Epidermal melanocyte (primary cell): ENCODE measurements at regions not wholly inside any gene's neighbourhood (a gene's known extent, or its start where the extent isn't known, plus 50 kb on each side); places are given as distances from the start of the nearest gene placed in this dataset.
"Not testable (repeated sequence)": the region's sequence is repeated elsewhere in the genome, so short reads cannot be mapped to it uniquely, and the experiment has no call there.

Experiments used
- DNase-seq: peaks from one replicate; pipeline ENCODE4 v3.0.0; 2011; ENCODE audit warnings: low spot score; ENCODE audit not compliant: insufficient read length

DNA sequence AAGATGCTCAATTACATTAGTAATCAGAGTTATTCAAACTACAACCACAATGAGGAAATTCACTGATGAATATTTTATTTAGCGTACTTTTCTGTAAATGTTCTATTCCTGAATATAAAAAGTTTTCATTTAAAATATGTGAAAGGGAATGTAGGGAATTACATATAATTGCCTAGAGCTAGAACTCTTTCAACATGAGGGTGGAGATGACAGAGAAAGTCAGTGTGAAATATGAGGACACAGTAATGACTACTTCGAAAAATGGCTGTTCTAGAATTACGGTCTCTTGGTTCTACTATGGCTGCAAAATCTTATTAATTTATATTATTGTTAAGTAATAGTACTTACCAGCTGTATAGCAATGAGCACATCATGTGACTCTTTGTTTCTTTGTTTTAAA is 1647.4 kb upstream of the PIK3C3 start:
- DNase-seq, result no peak

GRCh38 chr18:40296717-40297413 is 1658.2 kb upstream of the PIK3C3 start:
- no peak for DNase-seq

- no peak for DNase-seq
Measured at GRCh38 chr18:40292985-40293710, 1661.9 kb upstream of the PIK3C3 start.

- DNase-seq, result no peak
Measured at GRCh38 chr18:40283560-40283959, 1671.5 kb upstream of the PIK3C3 start.

GRCh38 chr18:40281356-40281755 is 1673.7 kb upstream of the PIK3C3 start:
- not testable (repeated sequence) for DNase-seq

- DNase-seq, result no peak
Measured at GRCh38 chr18:40274618-40275196, 1680.3 kb upstream of the PIK3C3 start.

DNA sequence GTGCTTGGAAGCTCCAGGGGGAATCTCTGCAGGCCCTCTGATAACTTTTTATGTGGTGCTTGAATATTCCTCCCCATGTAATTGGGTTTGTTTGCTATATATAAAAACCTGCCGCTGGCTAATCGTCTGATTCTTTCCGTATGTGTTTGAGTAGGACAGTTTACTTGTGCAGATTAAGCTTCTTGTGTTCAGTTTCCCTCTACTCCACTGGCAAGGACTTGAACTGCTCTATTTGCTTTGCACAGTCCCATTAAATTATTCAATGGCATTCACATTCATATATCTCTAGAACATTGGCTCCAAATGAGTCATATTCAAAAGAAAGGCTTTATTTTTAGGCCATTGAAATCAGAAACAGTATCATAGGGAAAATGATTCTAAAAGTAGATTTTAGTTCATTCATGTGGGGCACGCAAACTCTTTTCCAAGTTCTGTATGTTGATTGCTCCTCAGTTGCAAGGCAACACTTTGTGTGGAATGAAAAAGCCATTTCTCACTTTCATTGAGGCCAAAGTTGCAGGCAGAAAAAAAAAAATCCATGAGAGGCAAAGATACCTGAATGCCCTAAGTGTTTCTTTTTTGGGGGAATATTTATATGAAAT is 1682.3 kb upstream of the PIK3C3 start:
- DNase-seq, result no peak

GRCh38 chr18:40259115-40259835 is 1695.8 kb upstream of the PIK3C3 start:
- DNase-seq, result no peak

GRCh38 chr18:40258311-40258710 is 1696.7 kb upstream of the PIK3C3 start:
- DNase-seq, result no peak

DNA sequence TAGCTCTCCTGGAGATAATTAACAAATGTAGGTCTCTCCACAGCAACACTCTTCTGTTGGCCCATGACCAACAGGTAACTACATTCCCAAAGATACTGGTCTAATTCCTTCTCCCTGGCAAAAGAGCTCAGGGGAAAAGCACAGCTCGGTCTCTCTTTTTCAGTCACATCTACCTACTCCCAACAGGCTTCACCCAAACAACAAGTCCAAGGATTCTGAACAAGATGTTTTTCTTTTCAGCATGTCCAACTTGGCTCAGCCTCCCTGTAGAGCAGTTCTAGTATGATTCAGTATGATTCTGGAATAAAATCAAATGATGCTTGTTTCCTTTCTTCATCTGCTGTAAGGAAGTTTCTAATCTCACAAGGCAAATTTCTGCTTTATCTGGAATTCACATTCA is 1704.8 kb upstream of the PIK3C3 start:
- no peak for DNase-seq

DNA sequence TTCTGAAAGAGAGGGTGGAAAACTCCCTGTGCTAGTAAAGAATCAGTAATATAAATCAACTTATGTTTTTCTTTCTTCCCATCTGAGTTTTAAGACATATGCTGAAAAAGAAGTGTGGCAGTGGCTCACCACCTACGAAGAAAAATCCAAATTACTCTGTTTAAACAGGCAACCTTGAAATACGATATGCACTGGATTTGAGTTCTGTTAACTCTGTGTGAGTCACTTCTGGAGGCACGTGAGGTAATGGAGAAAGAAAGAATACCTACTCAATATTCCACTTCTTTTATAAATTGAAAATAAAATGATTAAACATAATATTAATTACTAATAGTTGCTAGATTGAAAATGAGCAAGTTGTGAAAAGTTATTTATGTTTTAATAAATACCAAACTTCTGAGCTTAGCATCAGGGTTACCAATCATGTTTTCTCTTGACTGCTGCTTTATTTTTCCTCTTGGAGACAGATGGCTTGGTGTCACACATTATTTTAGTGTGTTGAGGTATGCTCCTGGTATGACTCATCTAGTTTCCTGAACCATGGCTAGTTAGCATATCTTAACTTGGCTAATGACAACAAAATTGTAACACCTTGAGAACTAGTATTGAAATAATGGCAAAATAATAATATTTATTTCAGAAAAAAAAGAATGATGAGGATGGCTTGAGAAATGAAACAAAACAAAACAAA is 1705.5 kb upstream of the PIK3C3 start:
- DNase-seq, result no peak

- not testable (repeated sequence) for DNase-seq
Measured at GRCh38 chr18:40245612-40246011, 1709.4 kb upstream of the PIK3C3 start.

DNA sequence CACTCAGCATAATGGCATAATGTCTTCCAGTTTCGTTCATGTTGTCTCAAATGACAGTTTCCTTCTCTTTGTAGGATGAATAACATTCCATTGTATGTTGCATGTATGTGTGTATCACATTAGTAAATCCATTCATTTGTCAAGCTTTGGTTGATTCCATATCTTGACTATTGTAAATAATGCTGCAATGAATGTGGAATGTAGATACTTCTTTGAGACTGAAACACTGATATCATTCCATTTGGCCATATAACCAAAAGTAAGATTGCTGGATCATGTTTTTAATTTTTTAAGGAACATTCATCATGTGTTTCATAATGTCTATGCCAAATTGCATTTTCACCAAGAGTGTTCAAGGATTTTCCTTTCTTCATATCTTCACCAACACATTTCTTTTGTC is 1711.4 kb upstream of the PIK3C3 start:
- no peak for DNase-seq

DNA sequence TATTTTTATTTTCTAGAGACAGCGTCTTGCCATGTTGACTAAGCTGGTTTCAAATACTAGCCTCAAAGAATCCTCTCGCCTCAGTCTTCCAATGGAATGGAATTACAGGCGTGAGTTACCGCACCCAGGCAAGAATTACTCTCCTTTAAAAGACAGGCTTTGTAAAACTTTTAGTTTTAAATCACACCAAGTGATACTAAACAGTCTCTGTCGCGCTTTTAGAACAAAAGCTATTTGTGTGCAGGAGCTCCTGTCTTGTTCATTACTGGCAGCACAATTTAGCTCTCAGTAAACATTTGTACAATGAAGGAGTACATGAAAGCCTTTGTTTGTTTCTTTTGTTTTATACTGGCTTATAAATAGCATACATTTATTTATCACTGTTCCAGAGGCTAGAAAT is 1719.2 kb upstream of the PIK3C3 start:
- no peak for DNase-seq

DNA sequence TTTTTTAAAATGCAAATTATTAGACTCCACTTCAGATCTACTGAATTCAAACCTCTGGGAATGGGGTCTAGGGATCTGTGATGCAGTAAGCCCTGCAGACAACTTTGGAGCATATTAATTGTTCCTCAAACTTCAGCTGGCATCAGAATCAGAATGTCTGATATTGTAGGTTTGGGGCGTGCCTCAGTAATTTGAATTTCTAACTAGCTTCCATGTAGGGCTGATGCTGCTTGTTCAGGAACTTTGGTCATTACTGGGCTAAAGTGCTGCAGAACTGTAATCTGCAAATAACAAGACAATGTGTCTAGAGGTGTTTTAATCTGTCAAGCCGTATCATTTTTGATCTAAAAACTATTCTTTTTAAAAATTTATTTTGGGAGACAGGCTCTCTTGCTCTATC is 1719.7 kb upstream of the PIK3C3 start:
- DNase-seq, result no peak

DNA sequence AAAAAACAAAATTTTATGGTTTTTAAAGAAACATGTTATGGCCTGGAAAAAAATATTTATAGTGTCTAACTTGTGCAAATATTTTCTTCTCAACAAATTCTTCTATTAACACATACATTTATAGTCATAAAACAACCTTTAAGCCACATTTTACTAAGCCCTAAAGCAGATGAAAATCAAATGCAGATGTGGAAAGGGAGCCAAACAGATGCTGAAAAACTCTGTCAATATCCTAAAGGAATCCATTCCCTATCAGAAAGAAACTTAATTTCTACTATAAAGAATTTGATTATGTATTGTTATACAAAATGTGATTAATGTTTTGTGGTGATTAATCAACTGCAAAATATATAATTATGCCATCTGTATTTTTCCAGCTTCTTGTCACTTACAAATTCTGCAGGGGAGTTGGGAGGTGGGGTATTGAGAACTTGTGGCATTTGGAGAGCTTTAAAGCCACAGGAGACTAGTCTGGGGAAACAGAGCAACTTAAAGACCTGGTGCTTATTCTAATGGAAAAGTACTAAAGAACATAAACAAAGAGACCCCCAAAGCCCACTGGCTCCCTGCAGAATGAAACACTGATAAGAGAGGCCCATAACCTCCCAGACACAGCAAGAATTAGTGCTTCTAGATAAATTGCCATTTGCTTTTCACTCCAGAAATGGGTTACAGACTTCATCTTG is 1721.0 kb upstream of the PIK3C3 start:
- DNase-seq, result peak; percentile 23

- no peak for DNase-seq
Measured at GRCh38 chr18:40222776-40223175, 1732.3 kb upstream of the PIK3C3 start.

GRCh38 chr18:40216856-40217255 is 1738.2 kb upstream of the PIK3C3 start:
- DNase-seq, result no peak

DNA sequence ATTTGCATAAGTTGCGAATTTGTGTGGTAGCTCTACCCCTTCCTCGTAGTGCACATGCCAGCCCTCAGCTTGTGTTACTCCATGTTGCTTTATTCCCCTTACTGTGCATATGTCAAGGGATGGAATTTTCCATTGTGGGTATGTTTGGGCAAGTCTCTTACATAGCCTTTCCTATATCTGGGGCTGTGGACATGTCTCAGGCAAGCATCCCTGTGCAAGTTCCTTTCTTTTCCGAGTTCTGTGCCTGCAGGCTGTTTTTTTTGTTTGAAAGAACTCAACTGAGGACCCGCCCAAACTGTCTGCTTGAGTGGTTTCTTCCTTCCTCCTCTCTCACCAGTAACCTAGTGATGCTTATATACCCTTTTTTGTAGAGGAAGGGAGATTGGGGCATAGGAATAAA is 1739.1 kb upstream of the PIK3C3 start:
- DNase-seq, result no peak

- DNase-seq, result no peak
Measured at GRCh38 chr18:40210696-40211095, 1744.3 kb upstream of the PIK3C3 start.
